H1 (cell line): ENCODE measurements at regions not wholly inside any gene's neighbourhood (a gene's known extent, or its start where the extent isn't known, plus 50 kb on each side); places are given as distances from the start of the nearest gene placed in this dataset.

Experiments
- CTCF ChIA-PET: fragments of 300-600 bp; sonication (Branson Sonifier 250); formaldehyde crosslinking; loops from one replicate; lab custom pipeline; 2021; ENCODE audit not compliant: partially characterized antibody; lab: Charles Lee
- POLR2A ChIA-PET: fragments of 300-600 bp; sonication (Branson Sonifier 250); formaldehyde crosslinking; loops from one replicate; lab custom pipeline; 2021; ENCODE audit warnings: inconsistent platforms; ENCODE audit not compliant: partially characterized antibody; lab: Charles Lee
- DNase-seq, 2 experiments: peaks; one replicate each; pipeline versions ENCODE4 v3.0.0 to v3.0.0-alpha.2; 2010 to 2022; ENCODE audit warnings: low spot score in 2 of 2, low read depth in 1 of 2, mixed read lengths in 1 of 2
- FAIRE-seq: peaks from 2 replicates; lab custom pipeline; 2011; peaks lifted over from hg19 to GRCh38; lab: Jason Lieb, UNC
- H2AFZ ChIP-seq: 2 replicates; pipeline ENCODE4 v1.8.1; 2012; ENCODE audit warnings: low read length, inconsistent platforms
- H2AK5ac ChIP-seq: 2 replicates; pipeline ENCODE4 v1.6.1; 2013; ENCODE audit warnings: low read depth, low read length
- H2BK120ac ChIP-seq: replicated peaks from 2 replicates; pipeline ENCODE3; 2013; ENCODE audit warnings: low read depth, low read length, inconsistent platforms
- H2BK12ac ChIP-seq: 2 replicates; pipeline ENCODE4 v1.6.1; 2013; ENCODE audit warnings: low read depth, low read length
- H2BK15ac ChIP-seq: 2 replicates; pipeline ENCODE4 v1.6.1; 2013; ENCODE audit warnings: low read length
- H2BK20ac ChIP-seq: 2 replicates; pipeline ENCODE4 v1.6.1; 2013; ENCODE audit warnings: low read length
- H2BK5ac ChIP-seq: 2 replicates; pipeline ENCODE4 v1.6.1; 2013; ENCODE audit warnings: low read depth, low read length
- H3K14ac ChIP-seq: 2 replicates; pipeline ENCODE4 v1.6.1; 2013; ENCODE audit warnings: inconsistent platforms; ENCODE audit not compliant: insufficient read length
- H3K18ac ChIP-seq: 2 replicates; pipeline ENCODE4 v1.6.1; 2013; ENCODE audit warnings: low read length; ENCODE audit errors: extremely low read depth
- H3K23ac ChIP-seq: 2 replicates; pipeline ENCODE4 v1.6.1; 2013; ENCODE audit warnings: inconsistent platforms; ENCODE audit not compliant: insufficient read length
- H3K23me2 ChIP-seq: 2 replicates; pipeline ENCODE4 v1.6.1; 2013; ENCODE audit warnings: low read depth, low read length
- H3K27ac ChIP-seq: 2 replicates; pipeline ENCODE4 v1.6.1; 2011; ENCODE audit warnings: low read depth, low read length, inconsistent platforms
- H3K27me3 ChIP-seq, 4 experiments: replicated peaks in 1 of 4; 1 replicate in 1 of 4; 2 replicates in 3 of 4; pipeline versions ENCODE4 v1.6.1 to v1.8.1; 2011 to 2013; ENCODE audit warnings: low read length in 3 of 4, mild to moderate bottlenecking in 3 of 4, inconsistent platforms in 2 of 4, mixed read lengths in 2 of 4, moderate library complexity in 1 of 4; ENCODE audit not compliant: control insufficient read depth in 3 of 4, insufficient read depth in 3 of 4; ENCODE audit errors: extremely low read depth in 1 of 4
- H3K36me3 ChIP-seq, 4 experiments: 2 replicates each; pipeline versions ENCODE4 v1.6.1 to v1.8.1; 2011 to 2013; ENCODE audit warnings: mild to moderate bottlenecking in 4 of 4, low read length in 3 of 4, moderate library complexity in 2 of 4, control low read depth in 1 of 4, inconsistent platforms in 1 of 4; ENCODE audit not compliant: insufficient read depth in 4 of 4, control insufficient read depth in 2 of 4
- H3K4ac ChIP-seq: replicated peaks from 2 replicates; pipeline ENCODE3; 2013; ENCODE audit warnings: low read length, low read depth, mixed read lengths, inconsistent platforms; ENCODE audit not compliant: insufficient read length
- H3K4me1 ChIP-seq, 4 experiments: replicated peaks in 1 of 4; 1 replicate in 1 of 4; 2 replicates in 3 of 4; pipeline versions ENCODE4 v1.6.1 to v1.8.1; 2011 to 2013; ENCODE audit warnings: low read length in 3 of 4, inconsistent platforms in 2 of 4, mixed read lengths in 1 of 4; ENCODE audit not compliant: insufficient read depth in 4 of 4, control insufficient read depth in 3 of 4
- H3K4me2 ChIP-seq, 2 experiments: 2 replicates each; pipeline versions ENCODE4 v1.6.1 to v1.8.1; 2011 to 2013; ENCODE audit warnings: low read depth in 2 of 2, low read length in 2 of 2, control low read depth in 1 of 2, inconsistent platforms in 1 of 2, mild to moderate bottlenecking in 1 of 2; ENCODE audit not compliant: insufficient read depth in 1 of 2
- H3K4me3 ChIP-seq, 4 experiments: fragments of 200-600, 300-600 bp in 1 of 4; sonication (generic), shearing (Covaris generic), sonication (Bioruptor Twin) in 1 of 4; 2 replicates each; pipeline versions ENCODE4 v1.5.1 to v1.8.1; 2011 to 2016; ENCODE audit warnings: low read length in 4 of 4, low read depth in 3 of 4, control low read depth in 2 of 4, inconsistent platforms in 2 of 4, mild to moderate bottlenecking in 2 of 4, mixed read lengths in 1 of 4, moderate library complexity in 1 of 4; ENCODE audit not compliant: insufficient read depth in 2 of 4; ENCODE audit errors: extremely low read depth in 1 of 4
- H3K56ac ChIP-seq: replicated peaks from 2 replicates; pipeline ENCODE3; 2013; ENCODE audit warnings: low read depth, mild to moderate bottlenecking, mixed read lengths, low read length, inconsistent platforms; ENCODE audit not compliant: insufficient read length
- H3K79me1 ChIP-seq: 2 replicates; pipeline ENCODE4 v1.6.1; 2013; ENCODE audit warnings: low read depth, low read length, control low read depth
- H3K79me2 ChIP-seq, 2 experiments: 2 replicates each; pipeline versions ENCODE4 v1.6.1 to v1.8.1; 2012 to 2013; ENCODE audit warnings: low read length in 2 of 2, mild to moderate bottlenecking in 2 of 2, inconsistent platforms in 1 of 2; ENCODE audit not compliant: insufficient read depth in 2 of 2, control insufficient read depth in 1 of 2
- H3K9ac ChIP-seq, 4 experiments: replicated peaks in 1 of 4; 1 replicate in 1 of 4; 2 replicates in 3 of 4; pipeline versions ENCODE4 v1.6.1 to v1.8.1; 2011 to 2013; ENCODE audit warnings: low read depth in 3 of 4, low read length in 3 of 4, control low read depth in 2 of 4, mild to moderate bottlenecking in 2 of 4, moderate library complexity in 2 of 4, inconsistent platforms in 1 of 4; ENCODE audit errors: extremely low read depth in 1 of 4
- H3K9me3 ChIP-seq, 2 experiments: 2 replicates each; pipeline versions ENCODE4 v1.6.1 to v1.8.1; 2012 to 2013; ENCODE audit warnings: mild to moderate bottlenecking in 2 of 2, moderate library complexity in 2 of 2, control low read depth in 1 of 2, inconsistent platforms in 1 of 2, low read depth in 1 of 2, low read length in 1 of 2, mixed read lengths in 1 of 2; ENCODE audit not compliant: insufficient read depth in 2 of 2
- H4K20me1 ChIP-seq, 2 experiments: replicated peaks in 1 of 2; 2 replicates each; pipeline versions ENCODE3 to v1.8.1; 2011 to 2013; ENCODE audit warnings: inconsistent platforms in 2 of 2, low read length in 2 of 2, mild to moderate bottlenecking in 1 of 2; ENCODE audit not compliant: insufficient read depth in 2 of 2, control insufficient read depth in 1 of 2
- H4K5ac ChIP-seq: 2 replicates; pipeline ENCODE4 v1.6.1; 2013; ENCODE audit warnings: low read length, low read depth, mixed read lengths, inconsistent platforms; ENCODE audit not compliant: insufficient read length
- H4K8ac ChIP-seq: 2 replicates; pipeline ENCODE4 v1.8.0; 2013; ENCODE audit warnings: mild to moderate bottlenecking, moderate library complexity, low read length, inconsistent platforms; ENCODE audit not compliant: insufficient read depth; ENCODE audit errors: extremely low read depth
- H4K91ac ChIP-seq: replicated peaks from 2 replicates; pipeline ENCODE3; 2013; ENCODE audit warnings: low read length, mixed read lengths, inconsistent platforms; ENCODE audit not compliant: insufficient read length
- CBX8 ChIP-seq: fragments of 300-800, 300-1000 bp; sonication (generic); IDR thresholded peaks from 2 replicates; pipeline ENCODE4 v1.7.1; 2016; ENCODE audit warnings: low read depth, low read length, borderline replicate concordance
- CHD2 ChIP-seq: IDR thresholded peaks from 2 replicates; pipeline ENCODE4 v1.6.1; 2012; ENCODE audit warnings: low read length, improper control_type of control experiment
- HDAC6 ChIP-seq: IDR thresholded peaks from one replicate; pipeline ENCODE4 v1.7.1; 2012; ENCODE audit warnings: low read depth, mild to moderate bottlenecking, inconsistent platforms, low read length, moderate library complexity
- JUND ChIP-seq: IDR thresholded peaks from 2 replicates; pipeline ENCODE4 v1.6.1; 2011; ENCODE audit warnings: mild to moderate bottlenecking, improper control_type of control experiment, low read length
- PHF8 ChIP-seq: fragments of 200-600 bp; sonication (generic); conservative IDR thresholded peaks from 2 replicates; pipeline ENCODE4 v1.7.1; 2012; ENCODE audit warnings: low read depth, mild to moderate bottlenecking, inconsistent platforms, low read length, moderate library complexity
- RXRA ChIP-seq: IDR thresholded peaks from 2 replicates; pipeline ENCODE4 v1.6.1; 2011; ENCODE audit warnings: low read depth, mild to moderate bottlenecking, low read length, moderate library complexity; ENCODE audit not compliant: insufficient read depth
- TBP ChIP-seq: IDR thresholded peaks from 2 replicates; pipeline ENCODE4 v1.6.1; 2011; ENCODE audit warnings: low read depth, low read length, improper control_type of control experiment
- TCF12 ChIP-seq: IDR thresholded peaks from 2 replicates; pipeline ENCODE4 v1.6.1; 2011; ENCODE audit warnings: low read depth, mild to moderate bottlenecking, low read length
- WGBS, 2 experiments: shearing (Covaris generic) in 1 of 2; methylation state at CpG; one replicate each; pipeline versions ENCODE4 v1.1.6 to v1.1.7; 2013 to 2015; ENCODE audit warnings: low lambda C conversion rate in 2 of 2, mixed read lengths in 2 of 2, inconsistent platforms in 1 of 2, low coverage in 1 of 2, missing lambda C conversion rate in 1 of 2; ENCODE audit not compliant: insufficient replicate concordance in 2 of 2, insufficient coverage in 1 of 2, insufficient read length in 1 of 2; ENCODE audit errors: extremely low coverage in 1 of 2, missing lambda C conversion rate in 1 of 2; 5-methylcytosine and 5-hydroxymethylcytosine counted together

GRCh38 chr6:164016056-164016455 lies 601.5 kb downstream of the QKI start:
- 0 out of 2 replicates have a peak overlapping the region, but pooled peaks have one; percentile 61 for H2AK5ac ChIP-seq
- H3K4ac ChIP-seq, result peak overlapping the region; percentile 75
- H3K23me2 ChIP-seq, result no peaks in the 10 kb centered on the region
- 94% methylated on average over 6 of the region's 6 CpGs; no CpG with 5 or more reads in 1 of the 2 experiments for WGBS, 2 experiments
- H4K5ac ChIP-seq, result no peak overlapping the region
- no peak overlapping the region for H3K27ac ChIP-seq
- peak overlapping the region; percentile 11; the same call in 1 of the 2 replicates for H3K18ac ChIP-seq
- peaks cover 0 to 2% of the 10 kb centered on the region in 2 experiments for H4K20me1 ChIP-seq
- H3K79me1 ChIP-seq, result no peaks in the 10 kb centered on the region
- H2BK15ac ChIP-seq, result 0 out of 2 replicates have a peak overlapping the region, but pooled peaks have one; percentile 41
- TF ChIP-seq CBX8 (no peak), JUND (no peak), TCF12 (no peak), RXRA (no peak), PHF8 (no peak), HDAC6 (no peak), TBP (no peak), CHD2 (no peak)
- peak overlapping the region; percentile 94 for H3K14ac ChIP-seq
- H3K56ac ChIP-seq, result no peak overlapping the region
- no peak overlapping the region for H3K9ac ChIP-seq
- H3K4me2 ChIP-seq, result no peak overlapping the region
- no peak overlapping the region for H3K23ac ChIP-seq
- H4K8ac ChIP-seq, result no peak overlapping the region
- H4K91ac ChIP-seq, result peak overlapping the region; percentile 49
- H3K4me3 ChIP-seq, result no peak overlapping the region
- no peaks in the 10 kb centered on the region for H3K9me3 ChIP-seq
- FAIRE-seq, result no peak
- peak overlapping the region; percentile 64; the same call in 1 of the 2 replicates for H2BK12ac ChIP-seq
- POLR2A ChIA-PET, result no interaction called here
- no peaks in the 10 kb centered on the region; a peak in 1 of 7 replicates for H3K27me3 ChIP-seq
- H3K4me1 ChIP-seq, result peaks cover 0 to 12% (median 6%) of the 10 kb centered on the region in 4 experiments; a peak in 5 of 7 replicates
- no peak for DNase-seq
- no peak overlapping the region for H2BK120ac ChIP-seq
- H3K36me3 ChIP-seq, result no peaks in the 10 kb centered on the region; a peak in 1 of 8 replicates
- CTCF ChIA-PET, result no interaction called here
- no peaks in the 10 kb centered on the region for H3K79me2 ChIP-seq
- no peak overlapping the region for H2AFZ ChIP-seq
- 0 out of 2 replicates have a peak overlapping the region, but pooled peaks have one; percentile 37 for H2BK20ac ChIP-seq
- no peak overlapping the region for H2BK5ac ChIP-seq
